Heart left ventricle (tissue), 13 donors: ENCODE measurements at regions not wholly inside any gene's neighbourhood (a gene's known extent, or its start where the extent isn't known, plus 50 kb on each side); places are given as distances from the start of the nearest gene placed in this dataset.

Experiments used
- CTCF ChIP-seq, 12 donors: fragments of 200-600 bp; sonication (generic) in 4 of 12; IDR thresholded peaks; one replicate each; pipeline versions ENCODE4 v1.5.0 to v1.8.0; 2018 to 2022; ENCODE audit warnings: antibody characterized with exemption in 12 of 12, mild to moderate bottlenecking in 5 of 12
- POLR2A ChIP-seq, 2 donors: fragments of 450-650 bp; IDR thresholded peaks; one replicate each; pipeline ENCODE4 v1.6.1; 2017; ENCODE audit warnings: antibody characterized with exemption in 2 of 2, mild to moderate bottlenecking in 2 of 2, moderate library complexity in 2 of 2
- donor health status: ischemic (EF 13 %, LVEDD 7.1; RV severe dilation, severe dysfunction).
- donor health status: DM: no; HTN: yes; CAD: no.
- donor health status: DM: no; HTN: no; CAD: no.
- donor health status: ischemic (EF 25% LVEDD 6.9; RV normal size, moderate dysfunction).
- donor health status: ischemic (EF 25% LVEDD 5.7; RV mildly dilated, moderate dysfunction).
- donor health status: ischemic (EF 35%, LVEDD 5.7; RV mildly dilated, moderate dysfunction).
- donor health status: nonischemic (EF 11% LVEDD 7.7; RV severe dilation, severe dysfunction).
- donor health status: DM: yes; HTN: yes; CAD: no.
- donor health status: PGD.
- donor health status: ischemic (EF 29% LVEDD 5.4; RV normal size, mild dysfunction).
- donor health status: nonischemic (EF 23%, LVEDD 6.1; RV moderate dilation, normal function).

DNA sequence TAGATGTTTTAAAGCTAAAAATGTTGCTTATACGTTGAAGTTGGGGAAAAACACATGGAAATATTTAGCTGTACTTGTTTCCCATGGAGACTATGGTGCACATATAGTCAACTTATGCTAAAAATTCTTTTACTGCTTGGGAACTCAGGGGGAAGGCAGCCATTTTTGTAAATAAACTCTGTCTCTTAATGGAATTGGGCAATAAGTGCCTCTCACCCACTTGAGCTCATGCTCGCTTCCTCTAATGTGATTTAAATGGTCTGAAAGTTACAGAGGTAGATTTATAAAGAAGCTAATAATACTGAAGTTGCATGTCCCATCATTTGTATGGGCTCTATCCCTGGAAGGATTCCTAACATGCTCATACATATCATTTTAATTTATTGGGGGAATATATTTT lies 523.8 kb downstream of the RASEF start:
- TF ChIP-seq CTCF (IDR thresholded peaks at IDR 0.05) (no peak), POLR2A (IDR thresholded peaks at IDR 0.05) (no peak)
